Epithelial cell of esophagus (primary cell): ENCODE measurements at regions not wholly inside any gene's neighbourhood (a gene's known extent, or its start where the extent isn't known, plus 50 kb on each side); places are given as distances from the start of the nearest gene placed in this dataset.

Experiments used
- DNase-seq: peaks from one replicate; pipeline ENCODE4 v3.0.0; 2010; ENCODE audit warnings: low read depth
- H3K4me3 ChIP-seq: 2 replicates; pipeline ENCODE4 v1.5.1; 2011; ENCODE audit warnings: mild to moderate bottlenecking, low read length, control low read depth
- CTCF ChIP-seq: IDR thresholded peaks from 2 replicates; pipeline ENCODE4 v1.5.1; 2011; ENCODE audit warnings: low read depth, mild to moderate bottlenecking, low read length, control low read depth, inconsistent platforms; ENCODE audit not compliant: insufficient read depth; ENCODE audit errors: missing control alignments

- H3K4me3 ChIP-seq, result no peak overlapping the region
- TF ChIP-seq CTCF, result no peak
- DNase-seq, result no peak
These were observed 251.1 kb downstream of the TBL1XR1 start for GRCh38 chr3:176946202-176946601.

- no peak for DNase-seq
- no peak overlapping the region for H3K4me3 ChIP-seq
- no peak for TF ChIP-seq CTCF
These were observed 255.0 kb downstream of the TBL1XR1 start for GRCh38 chr3:176942305-176942704.

GRCh38 chr3:176941689-176942088, 255.6 kb downstream of the TBL1XR1 start:
- no peak for DNase-seq
- no peak overlapping the region for H3K4me3 ChIP-seq
- no peak for TF ChIP-seq CTCF

GRCh38 chr3:176939022-176939817, 258.1 kb downstream of the TBL1XR1 start:
- DNase-seq, result peak; percentile 87
- H3K4me3 ChIP-seq, result no peak overlapping the region
- peak; percentile 88 for TF ChIP-seq CTCF

GRCh38 chr3:176937994-176938393, 259.3 kb downstream of the TBL1XR1 start:
- no peak overlapping the region for H3K4me3 ChIP-seq
- DNase-seq, result no peak
- TF ChIP-seq CTCF, result no peak

- H3K4me3 ChIP-seq, result no peak overlapping the region
- DNase-seq, result no peak
- TF ChIP-seq CTCF, result no peak
These were observed 259.7 kb downstream of the TBL1XR1 start for GRCh38 chr3:176937541-176937940.
